ENCODE measurements at regions not wholly inside any gene's neighbourhood (a gene's known extent, or its start where the extent isn't known, plus 50 kb on each side); places are given as distances from the start of the nearest gene placed in this dataset.

DNA sequence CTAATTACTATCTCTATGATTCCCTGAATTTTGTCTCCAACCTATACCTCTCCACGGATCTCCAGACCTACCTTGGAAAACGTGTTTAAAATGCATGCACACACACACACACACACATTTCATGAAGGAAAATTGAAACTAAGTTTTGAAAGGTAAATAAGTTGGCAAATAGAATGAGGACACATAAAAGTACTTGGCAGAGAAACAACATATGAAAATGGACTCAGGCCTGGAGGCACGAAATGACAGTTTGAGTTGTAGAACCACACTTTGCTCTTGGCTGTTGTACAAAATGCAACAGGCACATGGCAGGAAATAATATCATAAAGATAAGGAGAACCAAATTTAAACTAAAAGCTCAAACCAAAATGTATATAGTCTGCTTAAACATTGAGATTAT is 868.1 kb upstream of the CNTNAP5 start:
- TF ChIP-seq, protein P1, sequence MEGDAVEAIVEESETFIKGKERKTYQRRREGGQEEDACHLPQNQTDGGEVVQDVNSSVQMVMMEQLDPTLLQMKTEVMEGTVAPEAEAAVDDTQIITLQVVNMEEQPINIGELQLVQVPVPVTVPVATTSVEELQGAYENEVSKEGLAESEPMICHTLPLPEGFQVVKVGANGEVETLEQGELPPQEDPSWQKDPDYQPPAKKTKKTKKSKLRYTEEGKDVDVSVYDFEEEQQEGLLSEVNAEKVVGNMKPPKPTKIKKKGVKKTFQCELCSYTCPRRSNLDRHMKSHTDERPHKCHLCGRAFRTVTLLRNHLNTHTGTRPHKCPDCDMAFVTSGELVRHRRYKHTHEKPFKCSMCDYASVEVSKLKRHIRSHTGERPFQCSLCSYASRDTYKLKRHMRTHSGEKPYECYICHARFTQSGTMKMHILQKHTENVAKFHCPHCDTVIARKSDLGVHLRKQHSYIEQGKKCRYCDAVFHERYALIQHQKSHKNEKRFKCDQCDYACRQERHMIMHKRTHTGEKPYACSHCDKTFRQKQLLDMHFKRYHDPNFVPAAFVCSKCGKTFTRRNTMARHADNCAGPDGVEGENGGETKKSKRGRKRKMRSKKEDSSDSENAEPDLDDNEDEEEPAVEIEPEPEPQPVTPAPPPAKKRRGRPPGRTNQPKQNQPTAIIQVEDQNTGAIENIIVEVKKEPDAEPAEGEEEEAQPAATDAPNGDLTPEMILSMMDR (IDR thresholded peaks at IDR 0.05), result no peak
- TF ChIP-seq EZH2phosphoT487 (IDR thresholded peaks at IDR 0.05) (no peak), EZH2 (IDR thresholded peaks at IDR 0.05) (no peak)

Measured in neural progenitor cell (in vitro differentiated cells).